ENCODE measurements at regions not wholly inside any gene's neighbourhood (a gene's known extent, or its start where the extent isn't known, plus 50 kb on each side); places are given as distances from the start of the nearest gene placed in this dataset.

DNA sequence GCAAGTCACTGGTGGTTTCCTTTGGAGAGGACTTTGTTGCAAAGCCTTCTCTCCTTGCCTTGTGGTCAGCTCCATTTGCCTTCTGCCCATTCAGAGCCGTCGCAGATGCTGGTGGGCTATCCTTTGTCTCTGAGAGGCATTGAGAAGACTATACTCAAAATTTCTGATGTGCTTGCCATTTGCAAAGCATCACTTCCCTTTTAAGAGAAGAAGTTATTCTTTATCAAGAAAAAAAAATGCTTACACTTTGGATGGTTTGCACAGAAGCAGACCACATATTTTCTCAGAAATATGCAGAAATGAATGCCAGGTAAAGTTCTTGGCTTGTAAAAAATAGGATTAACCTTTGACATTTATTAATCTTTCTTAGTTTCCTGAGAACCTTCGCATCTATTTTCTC, 195.8 kb upstream of the KLF4 start:
- no peak overlapping the region for H3K4me3 ChIP-seq
- no peak for DNase-seq
- no peaks in the 10 kb centered on the region for H3K36me3 ChIP-seq (replicated peaks in 1 of 2)
- no peaks in the 10 kb centered on the region for H3K27me3 ChIP-seq
- H3K9me3 ChIP-seq (replicated peaks in 1 of 3) = no peaks in the 10 kb centered on the region
- TF ChIP-seq POLR2A (IDR thresholded peaks at IDR 0.05) = no peak
- TF ChIP-seq, protein P1, sequence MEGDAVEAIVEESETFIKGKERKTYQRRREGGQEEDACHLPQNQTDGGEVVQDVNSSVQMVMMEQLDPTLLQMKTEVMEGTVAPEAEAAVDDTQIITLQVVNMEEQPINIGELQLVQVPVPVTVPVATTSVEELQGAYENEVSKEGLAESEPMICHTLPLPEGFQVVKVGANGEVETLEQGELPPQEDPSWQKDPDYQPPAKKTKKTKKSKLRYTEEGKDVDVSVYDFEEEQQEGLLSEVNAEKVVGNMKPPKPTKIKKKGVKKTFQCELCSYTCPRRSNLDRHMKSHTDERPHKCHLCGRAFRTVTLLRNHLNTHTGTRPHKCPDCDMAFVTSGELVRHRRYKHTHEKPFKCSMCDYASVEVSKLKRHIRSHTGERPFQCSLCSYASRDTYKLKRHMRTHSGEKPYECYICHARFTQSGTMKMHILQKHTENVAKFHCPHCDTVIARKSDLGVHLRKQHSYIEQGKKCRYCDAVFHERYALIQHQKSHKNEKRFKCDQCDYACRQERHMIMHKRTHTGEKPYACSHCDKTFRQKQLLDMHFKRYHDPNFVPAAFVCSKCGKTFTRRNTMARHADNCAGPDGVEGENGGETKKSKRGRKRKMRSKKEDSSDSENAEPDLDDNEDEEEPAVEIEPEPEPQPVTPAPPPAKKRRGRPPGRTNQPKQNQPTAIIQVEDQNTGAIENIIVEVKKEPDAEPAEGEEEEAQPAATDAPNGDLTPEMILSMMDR (IDR thresholded peaks at IDR 0.05) = no peak
- no peaks in the 10 kb centered on the region for H3K4me1 ChIP-seq (replicated peaks in 1 of 2)
- no peak overlapping the region for H3K27ac ChIP-seq
- WGBS, 4 donors = 77 to 92% (median 82%) methylated on average over 3 of the region's 3 CpGs
- intact Hi-C loops (cut with DNase I) = no loop called here

DNA sequence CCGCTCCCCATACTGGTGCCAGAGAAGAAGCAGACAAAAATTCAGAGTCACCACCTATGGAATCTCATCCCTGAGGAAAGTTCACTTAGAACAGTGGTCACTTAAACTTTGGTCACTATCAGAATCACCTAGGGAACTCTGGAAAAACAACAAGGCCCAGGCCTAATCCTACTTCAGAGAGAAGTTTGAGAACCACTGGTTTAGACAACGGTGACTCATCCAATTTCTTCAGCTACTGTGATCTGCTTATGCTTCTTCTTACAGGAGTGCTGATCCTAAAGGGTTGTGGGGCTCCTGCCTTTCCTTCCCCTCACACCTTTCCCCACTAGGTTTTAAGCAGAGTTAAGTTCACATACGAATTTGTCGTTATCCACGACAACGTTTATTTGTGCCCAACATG, 194.7 kb upstream of the KLF4 start:
- no peaks in the 10 kb centered on the region for H3K4me1 ChIP-seq (replicated peaks in 1 of 2)
- no peaks in the 10 kb centered on the region for H3K9me3 ChIP-seq (replicated peaks in 1 of 3)
- H3K27ac ChIP-seq = peak overlapping the region in 1 of 5 donors; percentile 47
- H3K4me3 ChIP-seq = no peak overlapping the region
- H3K27me3 ChIP-seq = no peaks in the 10 kb centered on the region
- 85 to 94% (median 92%) methylated on average over 6 of the region's 6 CpGs for WGBS, 4 donors
- TF ChIP-seq, protein P1 (IDR thresholded peaks at IDR 0.05) = no peak
- no peak for TF ChIP-seq POLR2A (IDR thresholded peaks at IDR 0.05)
- no peak for DNase-seq
- intact Hi-C loops (cut with DNase I) = no loop called here
- no peaks in the 10 kb centered on the region for H3K36me3 ChIP-seq (replicated peaks in 1 of 2)

DNA sequence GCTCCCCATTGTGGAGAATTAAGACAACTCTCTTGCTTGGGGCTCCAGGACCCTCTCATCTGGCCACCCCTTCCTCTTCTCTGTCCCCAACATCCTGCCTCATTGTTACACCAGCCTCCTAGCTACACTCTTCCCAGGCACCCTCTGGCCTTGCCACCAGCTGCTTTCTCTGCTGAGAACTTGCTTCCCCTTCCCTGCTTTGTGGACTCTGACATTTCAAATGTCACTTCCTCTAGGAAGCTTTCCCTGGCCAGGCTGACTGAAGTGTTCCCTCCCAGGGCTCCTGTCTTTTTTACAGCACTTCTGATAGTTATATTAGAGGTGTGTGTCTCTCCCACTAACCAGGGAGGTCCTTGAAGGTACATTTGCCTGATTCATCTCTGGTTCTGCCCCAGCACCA, 194.0 kb upstream of the KLF4 start:
- H3K36me3 ChIP-seq (replicated peaks in 1 of 2) = no peaks in the 10 kb centered on the region
- H3K27ac ChIP-seq = peak overlapping the region in 2 of 5 donors; percentile 12 to 47
- no peaks in the 10 kb centered on the region for H3K4me1 ChIP-seq (replicated peaks in 1 of 2)
- intact Hi-C loops (cut with DNase I) = no loop called here
- no peaks in the 10 kb centered on the region for H3K9me3 ChIP-seq (replicated peaks in 1 of 3)
- H3K27me3 ChIP-seq = no peaks in the 10 kb centered on the region
- no peak for TF ChIP-seq POLR2A (IDR thresholded peaks at IDR 0.05)
- TF ChIP-seq, protein P1 (IDR thresholded peaks at IDR 0.05) = no peak
- no peak overlapping the region for H3K4me3 ChIP-seq
- peak in 3 of 7 donors; percentile 22 to 30 (median 30) for DNase-seq

DNA sequence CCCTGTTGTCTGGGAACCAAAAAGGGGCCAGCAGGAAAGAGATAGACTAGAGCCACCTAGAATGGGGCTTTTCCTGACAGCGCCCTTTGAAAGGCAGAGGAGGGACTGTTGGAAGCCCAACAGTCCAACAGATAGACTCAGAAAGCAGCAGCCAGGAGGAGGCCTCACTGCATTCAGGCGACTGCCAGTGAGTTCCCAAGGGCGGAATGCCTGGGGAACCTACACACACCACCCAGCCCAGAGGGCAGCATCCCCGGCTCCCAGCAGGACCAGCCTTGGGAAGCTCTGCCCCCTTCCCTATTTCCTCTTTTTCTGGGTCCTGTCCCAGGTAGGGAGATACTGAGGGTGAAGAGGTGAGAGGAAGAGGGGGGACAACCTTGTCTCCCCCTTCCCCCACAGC, 192.4 kb upstream of the KLF4 start:
- no peak for DNase-seq
- intact Hi-C loops (cut with DNase I) = no loop called here
- TF ChIP-seq, protein P1 (IDR thresholded peaks at IDR 0.05) = no peak
- no peak for TF ChIP-seq POLR2A (IDR thresholded peaks at IDR 0.05)
- no peaks in the 10 kb centered on the region for H3K9me3 ChIP-seq (replicated peaks in 1 of 3)
- H3K36me3 ChIP-seq (replicated peaks in 1 of 2) = no peaks in the 10 kb centered on the region
- no peaks in the 10 kb centered on the region for H3K27me3 ChIP-seq
- H3K4me1 ChIP-seq (replicated peaks in 1 of 2) = no peaks in the 10 kb centered on the region
- no peak overlapping the region for H3K4me3 ChIP-seq
- no peak overlapping the region for H3K27ac ChIP-seq
- WGBS, 4 donors = 88 to 92% (median 91%) methylated on average over 4 of the region's 4 CpGs

Measured in adrenal gland (tissue), 9 donors.